ENCODE measurements at regions not wholly inside any gene's neighbourhood (a gene's known extent, or its start where the extent isn't known, plus 50 kb on each side); places are given as distances from the start of the nearest gene placed in this dataset.

GRCh38 chr15:39095218-39095879 lies 485.5 kb upstream of the THBS1 start:
- DNase-seq, result no peak

GRCh38 chr15:39096608-39097205 lies 484.2 kb upstream of the THBS1 start:
- no peak for DNase-seq

DNA sequence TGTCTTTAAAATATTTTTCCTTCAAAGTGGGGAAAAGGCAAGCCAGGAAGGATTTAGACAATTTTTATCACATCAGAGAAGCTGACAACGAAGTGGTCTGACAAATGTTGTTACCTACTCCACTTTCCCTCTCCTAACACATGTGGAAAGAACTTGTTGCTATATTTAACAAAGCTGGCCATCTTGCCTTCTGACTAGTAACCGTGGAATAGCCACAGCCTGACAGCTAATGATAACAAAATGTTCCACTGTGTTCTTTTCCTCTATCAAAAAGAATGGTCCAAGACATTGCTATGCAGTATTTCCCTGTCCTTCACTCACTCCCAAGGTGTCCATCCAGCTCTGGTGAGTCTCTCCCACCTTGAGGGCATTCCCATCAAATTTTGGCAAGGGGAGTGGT lies 481.4 kb upstream of the THBS1 start:
- no peak for DNase-seq

DNA sequence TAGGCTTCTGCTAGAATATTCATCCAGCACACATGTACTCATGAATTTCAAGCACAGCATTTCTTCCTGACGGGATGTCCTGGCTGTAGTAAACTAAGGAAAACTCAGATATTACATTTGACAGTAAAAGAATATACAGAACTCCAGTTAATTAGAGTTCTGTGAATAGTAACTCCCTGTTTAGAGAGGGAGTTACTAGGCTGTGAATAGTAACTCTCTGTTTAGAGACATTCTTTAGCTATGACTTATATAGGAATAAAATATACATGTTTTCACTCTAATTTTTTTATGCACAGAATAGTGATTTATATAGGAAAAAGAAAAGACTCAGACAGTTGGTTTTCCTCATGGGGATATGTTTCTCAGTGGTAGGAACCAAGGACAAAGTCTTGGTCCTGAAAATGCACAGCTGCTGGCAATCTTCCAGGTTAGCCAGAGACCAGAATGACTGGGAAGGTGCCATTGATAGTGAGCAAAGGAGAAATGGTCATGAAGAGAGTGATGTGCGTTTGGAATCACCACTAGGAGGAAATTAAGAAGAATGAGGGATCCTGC lies 480.7 kb upstream of the THBS1 start:
- DNase-seq, result no peak

- no peak for DNase-seq
Observed at GRCh38 chr15:39102431-39102830, 478.4 kb upstream of the THBS1 start.

GRCh38 chr15:39106950-39107349 lies 473.9 kb upstream of the THBS1 start:
- DNase-seq, result no peak

- no peak for DNase-seq
Observed at GRCh38 chr15:39108021-39108420, 472.9 kb upstream of the THBS1 start.

GRCh38 chr15:39110336-39110735 lies 470.5 kb upstream of the THBS1 start:
- no peak for DNase-seq

- no peak for DNase-seq
Observed at GRCh38 chr15:39110746-39111145, 470.1 kb upstream of the THBS1 start.

GRCh38 chr15:39113741-39114140 lies 467.1 kb upstream of the THBS1 start:
- DNase-seq, result no peak

DNA sequence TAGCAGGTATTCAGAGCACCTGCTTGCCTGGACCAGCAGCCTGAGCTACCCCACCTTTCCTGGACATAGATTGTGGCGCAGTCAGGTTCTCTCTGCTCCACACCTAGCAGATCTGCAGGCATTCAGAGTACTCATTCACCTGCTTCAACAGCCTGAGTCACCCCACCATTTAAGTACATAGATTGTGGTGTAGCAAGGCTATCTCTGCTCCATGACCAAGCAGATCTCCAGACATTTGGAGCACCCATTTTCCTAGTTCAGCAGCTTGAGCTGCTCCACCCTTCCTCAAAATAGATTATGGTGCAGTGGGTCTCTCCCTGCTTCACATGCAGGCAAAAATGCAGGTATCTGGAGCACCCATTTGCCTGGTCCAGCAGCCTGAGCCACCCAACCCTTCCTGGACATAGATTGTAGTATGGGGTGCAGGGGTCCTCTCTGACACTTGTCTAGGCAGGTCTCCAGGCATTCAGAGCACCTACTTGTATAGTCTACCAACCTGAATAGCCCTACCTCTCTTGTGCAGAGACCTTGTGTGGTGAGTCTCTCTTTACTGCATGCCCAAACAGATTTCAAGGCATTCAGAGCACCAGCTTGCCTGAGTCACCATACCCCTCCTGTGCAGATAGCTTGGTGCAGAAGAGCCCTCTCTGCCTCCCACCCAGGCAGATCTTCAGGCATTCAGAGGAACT lies 466.0 kb upstream of the THBS1 start:
- no peak for DNase-seq

DNA sequence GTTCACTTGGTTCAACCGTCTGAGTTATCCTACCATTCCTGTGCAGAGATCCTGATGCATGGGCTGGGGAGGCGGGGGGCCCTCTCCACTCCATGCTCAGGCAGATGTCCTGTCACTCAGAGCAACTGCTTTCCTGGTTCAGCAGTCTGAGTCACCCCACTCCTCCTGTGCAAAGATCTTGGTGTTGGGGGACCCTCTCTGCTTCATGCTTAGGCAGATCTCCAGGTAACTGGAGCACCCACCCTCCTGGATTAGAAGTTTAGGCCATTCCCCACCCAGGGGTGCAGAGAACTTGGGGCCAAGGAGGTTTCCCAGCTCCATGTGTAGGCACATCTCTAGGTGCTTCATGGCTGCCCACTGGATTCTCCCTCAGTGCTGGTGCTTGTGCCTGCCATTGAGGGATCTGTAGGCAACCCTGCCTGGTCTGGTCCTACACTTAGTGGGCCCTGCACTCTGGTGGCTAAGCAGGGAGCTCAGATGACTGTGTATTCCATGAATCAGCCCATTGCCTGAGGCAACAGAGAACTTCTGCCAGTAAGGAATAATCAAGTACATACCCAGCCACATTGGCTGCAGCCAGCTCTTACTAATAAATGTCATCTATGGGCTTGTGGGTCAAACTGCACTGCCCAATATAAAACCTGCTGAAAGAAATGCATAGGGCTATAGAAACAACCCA lies 465.4 kb upstream of the THBS1 start:
- DNase-seq, result no peak

- DNase-seq, result no peak
Observed at GRCh38 chr15:39118510-39118909, 462.4 kb upstream of the THBS1 start.

GRCh38 chr15:39124155-39124552 lies 456.7 kb upstream of the THBS1 start:
- no peak for DNase-seq

DNA sequence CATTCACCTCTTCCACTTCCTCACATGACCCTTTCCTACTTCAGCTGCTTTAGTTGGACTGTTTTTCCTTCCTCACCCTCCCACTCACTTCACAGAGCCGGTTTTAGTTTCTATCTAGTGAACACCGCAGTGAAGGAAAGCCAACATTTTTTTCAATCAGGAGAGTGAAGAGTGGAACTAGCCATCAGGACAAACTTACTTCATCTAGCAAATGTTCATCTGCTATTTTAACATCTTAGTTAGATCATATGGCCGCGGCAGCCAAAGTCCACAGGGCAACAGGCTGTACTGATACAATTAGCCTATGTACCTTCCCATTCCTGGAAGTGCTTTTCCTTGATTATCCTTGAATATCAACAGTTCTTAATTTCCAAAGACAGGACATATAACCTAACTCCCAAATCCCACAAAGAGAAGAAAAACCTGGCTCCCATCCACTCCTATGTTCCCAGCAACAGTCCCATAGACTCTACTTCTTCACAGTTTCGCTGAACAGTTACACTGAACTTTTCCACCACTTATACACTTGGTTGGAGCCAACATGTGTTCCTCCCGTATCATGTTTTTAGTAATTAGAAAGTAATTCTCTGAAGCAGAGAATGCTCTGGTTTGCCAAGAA lies 456.2 kb upstream of the THBS1 start:
- DNase-seq, result no peak

GRCh38 chr15:39125226-39125625 lies 455.7 kb upstream of the THBS1 start:
- DNase-seq, result no peak

DNA sequence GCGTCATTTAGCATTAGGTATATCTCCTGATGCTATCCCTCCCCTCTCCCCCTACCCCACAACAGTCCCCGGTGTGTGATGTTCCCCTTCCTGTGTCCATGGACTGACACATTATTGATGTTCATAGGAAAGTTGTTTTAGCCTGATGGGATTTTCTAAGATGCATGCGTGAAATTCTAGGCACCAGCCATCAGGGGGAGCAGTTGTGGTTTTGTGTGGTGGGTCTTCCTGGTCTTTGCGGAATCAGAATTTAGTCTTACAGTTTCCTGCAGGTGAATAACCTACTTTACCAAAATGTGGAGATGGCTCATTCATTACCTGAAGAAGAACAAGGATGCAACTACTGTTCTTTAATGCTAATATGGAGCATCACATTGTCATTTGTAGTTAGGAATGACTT lies 455.0 kb upstream of the THBS1 start:
- DNase-seq, result peak in 1 of 2 experiments; percentile 46

- no peak for DNase-seq
Observed at GRCh38 chr15:39127151-39127790, 453.6 kb upstream of the THBS1 start.

GRCh38 chr15:39127925-39128617 lies 452.8 kb upstream of the THBS1 start:
- DNase-seq, result peak; percentile 18 to 81

DNA sequence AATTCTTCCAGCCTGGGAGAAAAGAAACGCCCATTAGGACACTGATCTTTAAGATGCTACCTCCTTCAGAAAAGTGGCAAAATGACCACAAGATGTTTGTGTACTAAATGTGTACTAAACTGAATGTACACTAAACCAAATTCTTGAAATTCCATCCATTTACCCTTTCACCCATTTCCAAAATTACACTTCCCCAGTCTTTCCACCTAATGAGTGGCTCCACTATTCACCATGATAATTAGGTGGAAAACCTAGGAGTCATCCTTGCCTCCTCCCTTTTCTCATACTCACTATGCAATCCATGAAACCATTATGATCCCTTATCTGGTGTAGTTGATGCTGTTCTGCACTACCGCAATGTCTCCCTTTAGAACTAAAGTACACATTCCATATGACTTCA lies 452.1 kb upstream of the THBS1 start:
- DNase-seq, result no peak

DNA sequence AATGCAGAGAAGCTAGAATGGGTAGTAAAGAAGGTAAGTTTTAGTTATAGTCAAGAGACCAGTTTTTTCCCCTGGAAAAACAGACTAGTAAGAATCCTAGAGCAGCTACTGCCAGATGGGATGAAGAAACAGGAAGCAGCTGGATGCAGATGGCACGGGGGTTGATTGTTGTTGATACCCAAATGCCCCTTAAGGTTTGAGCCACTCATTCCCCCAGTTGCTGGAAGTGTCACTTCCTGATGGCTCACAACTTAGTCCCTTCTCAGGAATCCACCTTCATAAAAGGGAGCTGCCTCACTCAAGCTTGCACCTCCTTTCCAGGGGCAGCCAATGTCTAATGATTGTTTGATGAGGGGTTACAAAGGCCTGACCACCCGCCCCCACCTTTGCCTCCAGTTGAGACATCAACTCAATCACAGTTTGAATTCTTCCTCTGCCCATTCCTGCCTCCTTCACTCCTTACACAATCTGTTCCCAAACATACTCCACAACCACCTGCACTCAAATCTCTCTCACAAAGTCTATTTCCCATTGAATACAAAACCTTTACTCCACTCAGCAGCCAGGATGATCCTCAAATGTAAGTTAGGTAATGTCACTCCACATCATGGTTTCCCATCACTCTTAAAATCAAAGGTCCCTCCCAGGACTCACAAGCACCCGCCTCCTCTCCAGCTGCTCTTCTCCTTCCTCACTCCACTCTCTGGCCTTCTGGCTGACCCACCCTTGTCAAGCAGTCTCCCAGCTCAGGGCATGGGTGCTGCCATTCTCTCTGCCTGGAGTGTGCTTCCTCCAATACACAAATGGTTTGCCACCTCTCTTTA lies 450.1 kb upstream of the THBS1 start:
- DNase-seq, result peak in 1 of 2 experiments; percentile 9
